Activated T-helper 2 cell treated with anti-CD3 and anti-CD28 coated beads, Interferon-gamma antibody, Interleukin-2, Interleukin-4, amounts not matched to agents 10 μg/mL and 5 μg/mL and 100 μg/mL, durations not matched to agents 14 hours and 24 hours and 36 hours (primary cell): ENCODE measurements at regions not wholly inside any gene's neighbourhood (a gene's known extent, or its start where the extent isn't known, plus 50 kb on each side); places are given as distances from the start of the nearest gene placed in this dataset.
A peak's percentile ranks its signal among the peaks of the same experiment; 100 is the strongest.

Source experiments
- DNase-seq: peaks from one replicate; pipeline ENCODE4 v3.0.0; 2021; ENCODE audit warnings: low spot score
- H3K27ac Mint-ChIP-seq: one replicate; pipeline ENCODE4 v1.8.0; 2021; ENCODE audit warnings: mixed read lengths
- H3K27me3 Mint-ChIP-seq: one replicate; pipeline ENCODE4 v1.8.0; 2021; ENCODE audit warnings: low read depth, mixed read lengths
- H3K36me3 Mint-ChIP-seq: one replicate; pipeline ENCODE4 v1.8.0; 2021; ENCODE audit warnings: low read depth, mixed read lengths
- H3K4me1 Mint-ChIP-seq: one replicate; pipeline ENCODE4 v1.8.0; 2021; ENCODE audit warnings: low read depth, mixed read lengths
- H3K4me3 Mint-ChIP-seq: one replicate; pipeline ENCODE4 v1.8.0; 2021; ENCODE audit warnings: low read depth, mild to moderate bottlenecking, moderate library complexity, mixed read lengths
- H3K9me3 Mint-ChIP-seq: one replicate; pipeline ENCODE4 v1.8.0; 2021; ENCODE audit warnings: mixed read lengths
- intact Hi-C: fragments of 100-400 bp; cut with micrococcal nuclease; formaldehyde crosslinking; loops from one replicate; pipeline ENCODE4 v1.15.1; 2023

GRCh38 chr12:67811437-67812361, 163.2 kb downstream of the DYRK2 start:
- no peak overlapping the region for H3K27ac Mint-ChIP-seq
- intact Hi-C loops, result no loop called here
- H3K4me3 Mint-ChIP-seq, result no peak overlapping the region
- no peaks in the 10 kb centered on the region for H3K36me3 Mint-ChIP-seq
- peaks cover 13% of the 10 kb centered on the region for H3K4me1 Mint-ChIP-seq
- no peaks in the 10 kb centered on the region for H3K27me3 Mint-ChIP-seq
- DNase-seq, result no peak
- peaks cover 24% of the 10 kb centered on the region for H3K9me3 Mint-ChIP-seq

GRCh38 chr12:67813456-67813904, 164.9 kb downstream of the DYRK2 start:
- H3K27ac Mint-ChIP-seq, result no peak overlapping the region
- peaks cover 2% of the 10 kb centered on the region for H3K36me3 Mint-ChIP-seq
- H3K4me1 Mint-ChIP-seq, result peaks cover 5% of the 10 kb centered on the region
- intact Hi-C loops, result no loop called here
- no peak overlapping the region for H3K4me3 Mint-ChIP-seq
- DNase-seq, result no peak
- peaks cover 35% of the 10 kb centered on the region for H3K9me3 Mint-ChIP-seq
- H3K27me3 Mint-ChIP-seq, result no peaks in the 10 kb centered on the region

DNA sequence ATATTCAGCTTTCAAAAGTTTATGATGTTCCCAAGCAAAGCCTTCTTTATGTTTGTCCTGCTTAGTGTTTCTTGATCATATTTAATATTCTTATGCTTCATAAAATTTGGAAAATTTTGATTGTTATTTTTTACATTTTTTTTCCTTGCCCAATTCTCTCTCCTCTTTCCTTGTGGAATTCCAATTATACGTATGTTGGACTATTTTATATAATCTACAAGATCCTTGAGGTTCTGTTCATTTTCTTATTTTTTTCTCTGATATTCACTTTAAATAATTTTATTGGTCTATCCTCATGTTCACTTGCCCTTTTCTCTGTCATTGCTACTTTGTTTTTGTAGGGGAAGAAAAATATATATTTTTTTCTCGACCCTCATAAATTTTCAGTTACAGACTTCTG, 167.7 kb downstream of the DYRK2 start:
- intact Hi-C loops, result no loop called here
- Mint-ChIP-seq H3K4me3 (no peak overlapping the region), H3K4me1 (peaks cover 2% of the 10 kb centered on the region), H3K27ac (no peak overlapping the region), H3K27me3 (no peaks in the 10 kb centered on the region), H3K9me3 (peaks cover 35% of the 10 kb centered on the region), H3K36me3 (peaks cover 2% of the 10 kb centered on the region)
- DNase-seq, result no peak

DNA sequence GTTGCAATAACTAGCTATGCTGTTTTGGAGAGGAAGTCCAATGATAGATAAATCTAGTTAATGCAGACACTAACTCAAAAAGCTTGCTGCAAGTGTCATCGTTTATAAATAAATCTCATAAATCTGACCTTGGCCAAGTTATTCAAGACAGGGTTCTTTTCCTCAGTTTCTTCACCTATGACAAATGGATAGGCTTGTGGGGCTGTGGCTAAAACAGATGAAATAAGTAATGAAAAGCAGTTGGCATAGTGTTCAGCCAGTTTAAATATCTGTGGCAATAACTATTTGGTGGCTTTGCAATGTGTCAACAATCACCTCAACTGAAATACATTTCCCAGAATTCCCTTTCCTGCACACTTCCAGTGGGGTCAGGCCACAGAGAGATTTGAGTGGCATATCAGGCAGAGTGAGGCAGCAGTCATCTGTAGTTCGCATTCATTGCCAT, 169.9 kb downstream of the DYRK2 start:
- H3K27ac Mint-ChIP-seq, result no peak overlapping the region
- peaks cover 30% of the 10 kb centered on the region for H3K9me3 Mint-ChIP-seq
- H3K27me3 Mint-ChIP-seq, result no peaks in the 10 kb centered on the region
- peaks cover 2% of the 10 kb centered on the region for H3K36me3 Mint-ChIP-seq
- no peak overlapping the region for H3K4me3 Mint-ChIP-seq
- intact Hi-C loops, result no loop called here
- no peak for DNase-seq
- H3K4me1 Mint-ChIP-seq, result no peaks in the 10 kb centered on the region

- H3K4me1 Mint-ChIP-seq, result no peaks in the 10 kb centered on the region
- intact Hi-C loops, result loop anchor here (10.0 kb wide), 1 partner anchor 475 kb away; no protein-coding TSS in a partner anchor
- H3K36me3 Mint-ChIP-seq, result peaks cover 2% of the 10 kb centered on the region
- peaks cover 29% of the 10 kb centered on the region for H3K9me3 Mint-ChIP-seq
- H3K27me3 Mint-ChIP-seq, result no peaks in the 10 kb centered on the region
- no peak overlapping the region for H3K27ac Mint-ChIP-seq
- no peak for DNase-seq
- no peak overlapping the region for H3K4me3 Mint-ChIP-seq
These were observed 169.3 kb upstream of the IFNG-AS1 start for GRCh38 chr12:67819902-67820301.

DNA sequence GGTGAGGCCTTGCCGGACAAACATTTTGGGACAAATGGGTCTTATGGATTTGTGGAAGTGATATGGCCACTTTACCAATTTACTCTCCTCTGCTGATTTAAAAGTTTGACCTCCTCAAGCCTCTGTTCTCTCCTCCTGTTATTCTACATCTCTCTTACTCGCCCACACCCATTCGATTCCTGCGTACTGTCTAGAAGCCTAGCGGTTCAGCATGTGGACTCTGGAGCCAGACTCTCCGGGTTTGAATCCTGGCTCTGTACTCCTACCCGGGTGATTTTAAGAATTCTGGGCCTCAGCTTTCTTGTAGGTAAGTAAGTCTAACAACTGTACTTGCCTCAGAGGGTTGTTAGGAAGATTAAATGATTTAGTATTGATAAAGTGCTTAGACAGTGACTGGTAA, 168.6 kb upstream of the IFNG-AS1 start:
- DNase-seq, result no peak
- Mint-ChIP-seq H3K27ac (no peak overlapping the region), H3K4me1 (no peaks in the 10 kb centered on the region), H3K27me3 (no peaks in the 10 kb centered on the region), H3K36me3 (peaks cover 2% of the 10 kb centered on the region), H3K4me3 (no peak overlapping the region), H3K9me3 (peaks cover 21% of the 10 kb centered on the region)
- intact Hi-C loops, result loop anchor here (10.0 kb wide), 1 partner anchor 474 kb away; no protein-coding TSS in a partner anchor

DNA sequence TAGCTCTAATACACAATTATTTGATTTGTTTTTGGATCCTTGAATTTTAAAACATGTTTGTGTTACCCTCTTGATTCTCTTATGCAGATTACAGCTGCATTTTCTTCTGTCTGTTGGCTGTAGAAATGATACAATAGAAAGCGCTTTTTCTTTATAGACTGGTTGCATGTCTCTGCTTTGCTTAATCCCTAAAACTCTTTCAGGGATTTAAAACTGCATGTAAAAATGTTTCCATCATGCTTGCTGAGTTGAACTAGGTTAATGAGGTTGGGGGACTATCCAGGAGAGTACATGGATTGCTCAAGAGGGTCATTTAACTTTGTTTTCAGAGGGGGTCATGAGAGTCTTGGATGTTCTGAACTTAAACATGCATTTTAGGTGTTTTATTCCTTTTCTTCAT, 166.4 kb upstream of the IFNG-AS1 start:
- no peak overlapping the region for H3K27ac Mint-ChIP-seq
- no peak for DNase-seq
- H3K9me3 Mint-ChIP-seq, result peaks cover 2% of the 10 kb centered on the region
- H3K4me1 Mint-ChIP-seq, result peaks cover 6% of the 10 kb centered on the region
- H3K4me3 Mint-ChIP-seq, result no peak overlapping the region
- intact Hi-C loops, result loop anchor here (10.0 kb wide), 1 partner anchor 472 kb away; no protein-coding TSS in a partner anchor
- H3K36me3 Mint-ChIP-seq, result no peaks in the 10 kb centered on the region
- H3K27me3 Mint-ChIP-seq, result no peaks in the 10 kb centered on the region

DNA sequence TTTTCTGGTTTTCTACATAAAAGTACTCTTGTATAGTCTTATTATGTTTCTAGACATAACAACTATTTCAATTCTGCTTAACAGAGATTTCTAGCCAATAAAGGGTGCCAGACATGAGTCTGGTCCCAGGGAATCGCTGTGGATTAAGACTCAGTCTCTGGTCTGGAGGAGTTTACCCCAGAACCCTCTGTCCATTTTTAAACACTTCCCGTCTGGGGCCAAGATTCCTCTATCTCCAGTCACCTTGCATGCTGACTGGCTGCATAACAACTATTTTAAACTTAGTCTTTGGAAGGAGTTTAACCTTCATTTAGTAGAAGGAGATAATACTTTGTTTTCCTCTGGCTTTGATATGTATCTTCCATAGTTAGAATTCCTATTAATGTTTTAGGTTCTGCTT, 163.1 kb upstream of the IFNG-AS1 start:
- Mint-ChIP-seq H3K27ac (no peak overlapping the region), H3K4me1 (peaks cover 13% of the 10 kb centered on the region), H3K4me3 (no peak overlapping the region), H3K9me3 (peaks cover 13% of the 10 kb centered on the region), H3K27me3 (no peaks in the 10 kb centered on the region), H3K36me3 (peaks cover 3% of the 10 kb centered on the region)
- no peak for DNase-seq
- intact Hi-C loops, result loop anchor here (2.0 to 10.0 kb wide), 3 partner anchors 291 to 471 kb away; no protein-coding TSS in a partner anchor

DNA sequence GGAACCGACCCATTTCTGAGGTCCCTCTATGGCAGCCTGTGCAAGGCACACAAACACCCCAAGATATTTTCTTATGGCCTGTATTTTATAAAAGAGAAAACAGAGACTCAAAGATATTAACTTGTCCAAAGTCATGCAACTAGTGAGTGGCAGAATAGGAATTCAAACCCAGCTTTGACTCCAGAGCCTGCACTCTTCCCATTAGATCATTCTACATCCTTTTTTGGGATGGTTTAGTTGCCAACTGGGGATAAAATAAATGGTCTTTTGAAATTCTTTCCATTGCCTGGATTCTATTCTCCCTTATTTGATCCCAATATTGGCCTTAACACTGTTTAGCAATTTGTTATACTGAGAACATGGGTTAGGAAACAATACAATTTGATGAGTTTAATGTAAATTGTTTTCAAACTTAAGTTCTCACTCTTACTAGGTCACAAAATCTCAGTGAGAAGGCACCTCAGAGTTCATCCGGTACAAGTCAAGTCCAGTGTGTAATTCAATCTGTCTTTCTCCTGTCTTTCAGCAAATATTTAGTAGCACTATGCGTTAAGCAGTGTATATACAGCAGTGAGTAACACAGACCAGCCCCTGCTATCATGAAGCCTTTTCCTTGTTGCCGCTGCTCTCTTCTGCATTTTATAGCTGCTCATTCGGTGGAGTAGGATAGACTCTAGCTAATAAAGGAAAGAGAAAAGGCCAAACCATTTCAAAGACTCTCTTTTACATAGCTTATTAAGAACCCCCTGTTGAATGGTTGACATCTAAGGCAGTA, 162.1 kb upstream of the IFNG-AS1 start:
- intact Hi-C loops, result loop anchor here (2.0 to 10.0 kb wide), 3 partner anchors 290 to 472 kb away; no protein-coding TSS in a partner anchor
- H3K4me3 Mint-ChIP-seq, result no peak overlapping the region
- H3K36me3 Mint-ChIP-seq, result peaks cover 3% of the 10 kb centered on the region
- DNase-seq, result no peak
- peak overlapping the region; percentile 81 for H3K27ac Mint-ChIP-seq
- no peaks in the 10 kb centered on the region for H3K27me3 Mint-ChIP-seq
- H3K4me1 Mint-ChIP-seq, result peaks cover 13% of the 10 kb centered on the region
- peaks cover 13% of the 10 kb centered on the region for H3K9me3 Mint-ChIP-seq

DNA sequence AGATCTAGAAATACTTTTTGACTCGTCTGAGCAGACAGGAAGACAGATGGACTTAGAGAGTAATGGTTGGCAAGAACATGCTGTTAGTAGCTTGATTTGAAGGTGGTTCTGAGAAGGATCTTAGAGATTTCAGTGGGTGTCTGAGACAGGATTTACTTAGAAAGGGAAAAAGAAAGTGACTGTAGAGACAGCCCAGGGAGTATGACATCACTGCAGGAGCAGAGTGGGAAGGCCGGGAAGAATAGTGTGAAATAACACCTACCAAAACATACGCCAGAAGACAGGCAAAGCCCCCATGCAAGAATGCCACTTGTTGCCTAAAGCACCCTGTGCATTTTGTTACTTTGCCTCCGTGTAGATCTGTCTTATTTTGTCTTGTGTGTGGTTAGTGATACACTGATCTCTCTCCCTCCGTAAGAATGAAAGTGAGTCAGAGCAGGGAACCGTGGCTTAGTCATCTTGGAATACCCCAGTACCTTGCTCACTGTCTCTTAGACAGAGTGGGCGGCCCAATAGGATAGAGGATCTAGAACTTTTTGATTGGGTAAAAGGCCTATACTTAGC, 161.3 kb upstream of the IFNG-AS1 start:
- peak overlapping the region; percentile 50 for H3K4me3 Mint-ChIP-seq
- no peaks in the 10 kb centered on the region for H3K27me3 Mint-ChIP-seq
- intact Hi-C loops, result loop anchor here (1.0 to 10.0 kb wide), 5 partner anchors 24 to 473 kb away; no protein-coding TSS in a partner anchor
- H3K9me3 Mint-ChIP-seq, result peaks cover 13% of the 10 kb centered on the region
- DNase-seq, result peak; percentile 11
- H3K36me3 Mint-ChIP-seq, result peaks cover 3% of the 10 kb centered on the region
- H3K27ac Mint-ChIP-seq, result peak overlapping the region; percentile 81
- peaks cover 13% of the 10 kb centered on the region for H3K4me1 Mint-ChIP-seq

DNA sequence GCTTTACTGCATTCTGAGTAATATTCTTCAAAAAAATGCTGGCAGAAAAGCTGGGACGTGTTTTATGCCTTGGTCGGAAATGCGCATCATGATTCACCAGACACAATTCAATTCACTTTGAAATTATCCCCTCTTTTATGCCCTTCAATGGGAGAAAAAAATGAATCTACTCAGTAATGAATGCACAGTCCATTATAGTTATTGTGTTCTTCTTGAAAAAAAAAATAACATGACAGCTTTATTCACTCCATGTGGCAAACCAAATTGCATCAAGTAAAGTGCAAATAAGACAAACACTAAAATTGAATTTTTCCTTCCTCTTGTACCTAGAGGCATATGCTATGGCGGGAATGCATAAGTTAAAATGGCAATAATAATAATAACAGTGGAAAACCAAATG, 159.4 kb upstream of the IFNG-AS1 start:
- peaks cover 13% of the 10 kb centered on the region for H3K4me1 Mint-ChIP-seq
- no peak overlapping the region for H3K27ac Mint-ChIP-seq

DNA sequence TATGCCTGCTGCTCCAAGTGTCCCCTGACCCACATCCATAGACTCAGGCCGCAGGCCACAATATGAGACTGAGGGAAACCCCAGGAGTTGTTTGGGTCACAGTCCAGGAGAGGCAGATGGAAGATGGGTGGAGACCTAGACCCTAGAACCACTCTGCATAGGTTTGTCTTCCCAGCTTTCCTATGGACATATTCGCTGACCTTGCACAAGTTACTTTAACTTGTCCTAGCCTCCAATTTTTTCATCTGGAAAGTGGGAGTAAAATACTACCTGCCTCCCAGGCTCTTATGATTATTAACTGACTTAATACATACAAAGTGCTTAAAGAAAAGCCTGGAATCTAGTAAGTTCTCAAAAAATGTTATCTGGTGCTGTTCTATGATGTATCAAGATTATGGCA, 157.1 kb upstream of the IFNG-AS1 start:
- intact Hi-C loops, result no loop called here
- Mint-ChIP-seq H3K4me1 (peaks cover 13% of the 10 kb centered on the region), H3K36me3 (peaks cover 3% of the 10 kb centered on the region), H3K4me3 (no peak overlapping the region), H3K27ac (no peak overlapping the region), H3K9me3 (peaks cover 20% of the 10 kb centered on the region), H3K27me3 (no peaks in the 10 kb centered on the region)
- no peak for DNase-seq

More for the DNA sequence above, 159.4 kb upstream of the IFNG-AS1 start:
- peaks cover 3% of the 10 kb centered on the region for H3K36me3 Mint-ChIP-seq
- peaks cover 13% of the 10 kb centered on the region for H3K9me3 Mint-ChIP-seq
- intact Hi-C loops, result loop anchor here (5.0 to 10.0 kb wide), 2 partner anchors 287 to 465 kb away; no protein-coding TSS in a partner anchor
- no peak for DNase-seq
- H3K27me3 Mint-ChIP-seq, result no peaks in the 10 kb centered on the region
- H3K4me3 Mint-ChIP-seq, result no peak overlapping the region
